Fibroblast of mammary gland (primary cell): ENCODE measurements at regions not wholly inside any gene's neighbourhood (a gene's known extent, or its start where the extent isn't known, plus 50 kb on each side); places are given as distances from the start of the nearest gene placed in this dataset.

Experiments
- DNase-seq: peaks from one replicate; pipeline ENCODE4 v3.0.0-alpha.2; 2010; ENCODE audit warnings: low read depth
- H3K4me3 ChIP-seq: 2 replicates; pipeline ENCODE4 v1.5.1; 2011; ENCODE audit warnings: low read depth, mild to moderate bottlenecking, low read length, moderate library complexity; ENCODE audit not compliant: control insufficient read depth
- CTCF ChIP-seq: conservative IDR thresholded peaks from 2 replicates; pipeline ENCODE4 v1.5.1; 2011; ENCODE audit warnings: low read depth, low read length, inconsistent platforms; ENCODE audit not compliant: control insufficient read depth, insufficient read depth

GRCh38 chr2:160898581-160899307, 261.5 kb upstream of the TANK start:
- TF ChIP-seq CTCF, result no peak
- no peak for DNase-seq
- no peak overlapping the region for H3K4me3 ChIP-seq

- H3K4me3 ChIP-seq, result no peak overlapping the region
- no peak for TF ChIP-seq CTCF
- no peak for DNase-seq
Observed at GRCh38 chr2:160901613-160902012, 258.6 kb upstream of the TANK start.

GRCh38 chr2:160905862-160906261, 254.4 kb upstream of the TANK start:
- no peak for TF ChIP-seq CTCF
- H3K4me3 ChIP-seq, result no peak overlapping the region
- DNase-seq, result no peak

- TF ChIP-seq CTCF, result no peak
- DNase-seq, result no peak
- H3K4me3 ChIP-seq, result no peak overlapping the region
Observed at GRCh38 chr2:160906878-160907277, 253.3 kb upstream of the TANK start.

- DNase-seq, result no peak
- H3K4me3 ChIP-seq, result no peak overlapping the region
- no peak for TF ChIP-seq CTCF
Observed at GRCh38 chr2:160907738-160908137, 252.5 kb upstream of the TANK start.

GRCh38 chr2:160908157-160908556, 252.1 kb upstream of the TANK start:
- TF ChIP-seq CTCF, result no peak
- DNase-seq, result no peak
- H3K4me3 ChIP-seq, result no peak overlapping the region

GRCh38 chr2:160909781-160910242, 250.4 kb upstream of the TANK start:
- TF ChIP-seq CTCF, result no peak
- DNase-seq, result peak; percentile 40
- no peak overlapping the region for H3K4me3 ChIP-seq
